Gastroesophageal sphincter (tissue), 4 donors: ENCODE measurements at regions not wholly inside any gene's neighbourhood (a gene's known extent, or its start where the extent isn't known, plus 50 kb on each side); places are given as distances from the start of the nearest gene placed in this dataset.
A peak's percentile ranks its signal among the peaks of the same experiment; 100 is the strongest.

ENCODE experiments used
- ATAC-seq: fragments of 150-250 bp; one replicate; pipeline ENCODE4 v1.9.1; 2016; ENCODE audit warnings: mild to moderate bottlenecking, moderate library complexity
- H3K27ac ChIP-seq, 4 donors: fragments of 200-600 bp; sonication (generic) in 3 of 4; 1 replicate in 3 of 4; 2 replicates in 1 of 4; pipeline ENCODE4 v1.5.1; 2016 to 2019
- H3K27me3 ChIP-seq: fragments of 200-600 bp; sonication (generic); one replicate; pipeline ENCODE4 v1.5.1; 2019
- H3K36me3 ChIP-seq, 2 donors: fragments of 200-600 bp; sonication (generic); one replicate each; pipeline ENCODE4 v1.5.1; 2019; ENCODE audit warnings: control low read depth in 1 of 2
- H3K4me1 ChIP-seq, 3 donors: fragments of 200-600 bp; sonication (generic); 1 replicate in 2 of 3; 2 replicates in 1 of 3; pipeline ENCODE4 v1.5.1; 2016 to 2019; ENCODE audit warnings: control low read depth in 2 of 3
- H3K4me3 ChIP-seq, 2 donors: fragments of 200-600 bp; sonication (generic); one replicate each; pipeline ENCODE4 v1.5.1; 2019; ENCODE audit warnings: mild to moderate bottlenecking in 1 of 2, moderate library complexity in 1 of 2
- H3K9me3 ChIP-seq, 3 donors: fragments of 200-600 bp; sonication (generic); one replicate each; pipeline ENCODE4 v1.5.1; 2017 to 2019; ENCODE audit warnings: control low read depth in 2 of 3
- EP300 ChIP-seq: sonication (generic); formaldehyde crosslinking; IDR thresholded peaks from one replicate; pipeline ENCODE4 v1.6.1; 2017; ENCODE audit warnings: antibody characterized with exemption, mild to moderate bottlenecking
- POLR2A ChIP-seq, 2 donors: fragments of 450-650 bp; IDR thresholded peaks; one replicate each; pipeline ENCODE4 v1.6.1; 2017; ENCODE audit warnings: antibody characterized with exemption in 2 of 2, mild to moderate bottlenecking in 2 of 2, moderate library complexity in 1 of 2
- POLR2AphosphoS5 ChIP-seq: sonication (generic); formaldehyde crosslinking; IDR thresholded peaks from one replicate; pipeline ENCODE4 v1.6.1; 2017; ENCODE audit warnings: antibody characterized with exemption
- WGBS, 2 donors: methylation state at CpG; one replicate each; pipeline ENCODE4 v1.1.5; 2018; ENCODE audit warnings: low coverage in 1 of 2; 5-methylcytosine and 5-hydroxymethylcytosine counted together
- TF ChIP-seq, protein P1 (sequence below), 4 experiments: fragments of 200-600 bp in 2 of 4; fragments of 450-650 bp in 2 of 4; sonication (generic) in 1 of 4; IDR thresholded peaks; one replicate each; pipeline ENCODE4 v1.5.1; 2017 to 2019; ENCODE audit warnings: antibody characterized with exemption in 4 of 4, mild to moderate bottlenecking in 2 of 4, moderate library complexity in 2 of 4

DNA sequence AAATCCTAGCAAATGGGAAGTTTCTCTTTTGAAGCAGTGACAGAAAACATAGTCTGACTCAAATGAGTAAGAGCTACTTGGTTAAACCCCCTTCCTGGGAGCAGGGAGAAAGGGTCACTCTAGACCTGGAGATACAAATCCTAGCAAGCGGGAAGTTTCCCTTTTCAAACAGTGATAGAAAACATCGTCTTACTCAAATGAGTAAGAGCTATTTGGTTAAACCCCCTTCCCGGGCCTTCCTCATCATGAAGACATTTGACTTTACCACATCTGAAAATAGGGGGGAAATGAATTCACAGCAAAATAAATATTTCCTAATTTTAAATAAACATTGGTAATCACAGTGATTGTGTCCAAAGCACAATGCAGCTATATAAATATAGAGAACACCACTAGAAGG is 79.2 kb downstream of the FOXB1 start:
- H3K9me3 ChIP-seq = no peaks in the 10 kb centered on the region
- no peak overlapping the region for H3K27ac ChIP-seq
- no peak for ATAC-seq
- H3K4me3 ChIP-seq = no peak overlapping the region
- no peaks in the 10 kb centered on the region for H3K36me3 ChIP-seq
- no peaks in the 10 kb centered on the region for H3K4me1 ChIP-seq
- TF ChIP-seq POLR2AphosphoS5 (no peak), EP300 (no peak), POLR2A (IDR thresholded peaks at IDR 0.05) (no peak)
- TF ChIP-seq, protein P1, sequence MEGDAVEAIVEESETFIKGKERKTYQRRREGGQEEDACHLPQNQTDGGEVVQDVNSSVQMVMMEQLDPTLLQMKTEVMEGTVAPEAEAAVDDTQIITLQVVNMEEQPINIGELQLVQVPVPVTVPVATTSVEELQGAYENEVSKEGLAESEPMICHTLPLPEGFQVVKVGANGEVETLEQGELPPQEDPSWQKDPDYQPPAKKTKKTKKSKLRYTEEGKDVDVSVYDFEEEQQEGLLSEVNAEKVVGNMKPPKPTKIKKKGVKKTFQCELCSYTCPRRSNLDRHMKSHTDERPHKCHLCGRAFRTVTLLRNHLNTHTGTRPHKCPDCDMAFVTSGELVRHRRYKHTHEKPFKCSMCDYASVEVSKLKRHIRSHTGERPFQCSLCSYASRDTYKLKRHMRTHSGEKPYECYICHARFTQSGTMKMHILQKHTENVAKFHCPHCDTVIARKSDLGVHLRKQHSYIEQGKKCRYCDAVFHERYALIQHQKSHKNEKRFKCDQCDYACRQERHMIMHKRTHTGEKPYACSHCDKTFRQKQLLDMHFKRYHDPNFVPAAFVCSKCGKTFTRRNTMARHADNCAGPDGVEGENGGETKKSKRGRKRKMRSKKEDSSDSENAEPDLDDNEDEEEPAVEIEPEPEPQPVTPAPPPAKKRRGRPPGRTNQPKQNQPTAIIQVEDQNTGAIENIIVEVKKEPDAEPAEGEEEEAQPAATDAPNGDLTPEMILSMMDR (IDR thresholded peaks at IDR 0.05) = no peak
- 58 to 71% methylated on average over 3 of the region's 3 CpGs for WGBS, 2 donors
- peaks cover 18% of the 10 kb centered on the region for H3K27me3 ChIP-seq

DNA sequence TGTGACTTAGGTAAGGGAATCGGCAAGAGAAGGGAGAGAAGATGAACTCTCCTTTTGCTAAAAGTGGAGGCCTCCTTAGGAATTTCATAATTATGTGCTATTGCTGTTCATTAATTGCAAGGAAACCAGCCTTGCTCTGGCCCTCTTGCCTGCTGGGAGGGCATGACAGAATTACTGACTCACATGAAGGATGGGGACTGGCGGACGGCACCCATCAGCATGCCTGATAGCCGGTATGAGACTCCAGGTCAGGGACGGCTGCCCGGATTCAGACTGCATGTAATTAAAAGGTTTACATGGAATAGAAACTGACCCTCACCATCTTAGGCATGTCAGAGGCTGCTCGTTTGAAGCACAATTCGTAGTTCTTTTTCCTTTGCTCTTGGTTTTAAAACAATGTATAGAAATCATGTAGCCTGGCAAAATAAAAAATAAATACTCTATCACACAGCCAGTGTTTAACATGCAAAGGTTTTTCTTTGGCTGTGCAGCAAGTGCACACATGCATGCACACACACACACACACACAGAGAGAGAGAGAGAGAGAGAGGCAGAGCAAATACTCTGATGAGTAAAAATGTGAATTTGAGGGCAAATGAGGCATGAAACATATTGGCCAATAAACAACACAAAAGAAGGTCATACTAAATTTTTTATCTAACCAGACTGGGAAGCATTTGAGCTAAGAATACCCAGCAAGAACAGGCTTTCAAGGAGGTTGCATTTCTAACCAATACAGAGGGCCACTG is 82.7 kb downstream of the FOXB1 start:
- Histone ChIP-seq H3K4me1 (no peaks in the 10 kb centered on the region), H3K27ac (no peak overlapping the region), H3K36me3 (no peaks in the 10 kb centered on the region), H3K27me3 (peaks cover 18% of the 10 kb centered on the region), H3K9me3 (no peaks in the 10 kb centered on the region), H3K4me3 (no peak overlapping the region)
- WGBS, 2 donors = 33 to 56% methylated on average over 3 to 7 of the region's 8 CpGs
- TF ChIP-seq POLR2AphosphoS5 (no peak), EP300 (no peak), POLR2A (IDR thresholded peaks at IDR 0.05) (no peak)
- TF ChIP-seq, protein P1 (IDR thresholded peaks at IDR 0.05) = no peak
- ATAC-seq = no peak

DNA sequence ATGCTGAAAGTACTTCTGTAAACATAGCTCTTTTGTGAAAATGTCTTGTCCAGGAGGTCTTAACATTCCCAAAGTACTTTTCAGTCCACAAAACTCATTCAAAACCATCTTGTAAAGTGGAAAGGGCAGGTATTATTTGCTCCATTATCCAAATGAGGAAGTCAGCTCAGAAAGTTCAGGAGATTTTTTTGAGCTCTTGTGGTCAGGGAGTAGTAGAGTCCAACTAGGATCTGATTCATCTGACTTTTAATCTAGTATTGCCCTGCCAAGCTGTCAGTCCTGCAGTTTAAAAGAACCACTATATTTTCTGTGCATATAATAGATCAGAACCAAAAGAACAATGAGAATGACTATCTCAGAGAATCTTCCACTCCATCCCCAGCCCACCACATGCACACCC is 83.5 kb downstream of the FOXB1 start:
- Histone ChIP-seq H3K4me3 (no peak overlapping the region), H3K9me3 (no peaks in the 10 kb centered on the region), H3K27ac (no peak overlapping the region), H3K36me3 (no peaks in the 10 kb centered on the region), H3K4me1 (no peaks in the 10 kb centered on the region), H3K27me3 (peaks cover 18% of the 10 kb centered on the region)
- ATAC-seq = no peak
- TF ChIP-seq POLR2AphosphoS5 = no peak
- TF ChIP-seq, protein P1 (IDR thresholded peaks at IDR 0.05) = no peak
- no peak for TF ChIP-seq POLR2A (IDR thresholded peaks at IDR 0.05)
- TF ChIP-seq EP300 = no peak

DNA sequence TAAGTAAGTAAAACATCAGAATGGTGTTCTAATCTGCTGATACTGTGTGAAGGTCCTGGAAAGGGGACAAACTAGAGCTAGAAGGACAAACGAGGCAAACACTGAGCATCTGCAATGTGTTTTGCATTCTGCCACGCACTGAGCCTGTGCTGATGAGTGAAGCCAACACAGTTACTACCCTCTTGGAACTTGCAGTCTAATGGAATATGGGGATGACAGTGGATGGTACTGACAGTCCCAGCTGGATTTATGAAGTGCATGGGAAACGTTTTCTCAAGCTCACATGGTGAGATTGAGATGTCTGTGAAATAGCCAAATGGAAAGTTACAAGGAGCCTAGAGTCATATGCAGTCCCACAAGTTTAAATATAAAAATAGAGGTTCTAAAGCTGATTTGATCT is 86.6 kb downstream of the FOXB1 start:
- Histone ChIP-seq H3K4me3 (no peak overlapping the region), H3K27ac (no peak overlapping the region), H3K36me3 (no peaks in the 10 kb centered on the region), H3K9me3 (no peaks in the 10 kb centered on the region), H3K4me1 (no peaks in the 10 kb centered on the region), H3K27me3 (peaks cover 39% of the 10 kb centered on the region)
- WGBS, 2 donors = 29 to 57% methylated on average over 2 to 3 of the region's 3 CpGs
- no peak for ATAC-seq
- TF ChIP-seq EP300 = no peak
- TF ChIP-seq POLR2AphosphoS5 = no peak
- TF ChIP-seq, protein P1 (IDR thresholded peaks at IDR 0.05) = no peak
- TF ChIP-seq POLR2A (IDR thresholded peaks at IDR 0.05) = no peak

DNA sequence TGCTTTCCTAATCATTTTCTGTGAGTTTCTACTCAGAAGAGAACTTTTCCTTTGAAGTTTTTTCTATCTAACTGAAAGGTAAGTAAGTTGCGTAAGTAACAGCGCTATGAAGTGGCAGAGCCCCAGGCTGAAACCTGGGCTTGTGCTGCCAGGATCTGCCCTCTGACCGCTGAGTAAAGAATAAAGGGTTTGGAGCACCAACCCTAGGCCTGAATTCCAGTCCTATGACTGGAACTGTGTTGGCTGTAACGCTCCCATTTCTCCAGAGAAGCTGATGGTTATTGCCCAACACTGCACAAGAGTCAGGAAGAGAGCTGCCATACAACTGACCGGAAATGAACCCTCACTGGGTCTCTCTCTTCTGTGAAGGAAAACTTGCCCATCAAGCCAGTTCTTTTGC is 87.0 kb downstream of the FOXB1 start:
- ATAC-seq = peak; percentile 58
- WGBS, 2 donors = 88 to 90% methylated on average over 4 of the region's 5 CpGs

More for the DNA sequence above, 87.0 kb downstream of the FOXB1 start:
- Histone ChIP-seq H3K27me3 (peaks cover 39% of the 10 kb centered on the region), H3K9me3 (no peaks in the 10 kb centered on the region), H3K4me1 (no peaks in the 10 kb centered on the region), H3K4me3 (no peak overlapping the region), H3K27ac (no peak overlapping the region), H3K36me3 (no peaks in the 10 kb centered on the region)
- no peak for TF ChIP-seq EP300
- TF ChIP-seq, protein P1 (IDR thresholded peaks at IDR 0.05) = no peak
- TF ChIP-seq POLR2AphosphoS5 = no peak
- no peak for TF ChIP-seq POLR2A (IDR thresholded peaks at IDR 0.05)
